GM12878 (cell line): ENCODE measurements at regions not wholly inside any gene's neighbourhood (a gene's known extent, or its start where the extent isn't known, plus 50 kb on each side); places are given as distances from the start of the nearest gene placed in this dataset.

ENCODE experiments used
- ATAC-seq: fragments of 200-7000 bp; cut with Tn5 transposase; 3 replicates; pipeline ENCODE4 v1.9.1; 2020; ENCODE audit warnings: mild to moderate bottlenecking, moderate library complexity
- BruUV-seq: library from RNA; stranded (reverse); fragments of 400-500 nt; replicated peaks from 2 replicates; lab custom pipeline; 2021; lab: Mats Ljungman, UMichigan
- CTCF ChIA-PET: fragments of 300-600 bp; sonication (Branson Sonifier 250); formaldehyde crosslinking; extraction: SDS; loops from one replicate; lab custom pipeline; 2021; ENCODE audit warnings: inconsistent platforms; lab: Yijun Ruan, JAX
- POLR2A ChIA-PET: fragments of 350-600 bp; formaldehyde crosslinking; extraction: SDS; loops from one replicate; lab custom pipeline; 2021; ENCODE audit warnings: inconsistent platforms; lab: Charles Lee
- RAD21 ChIA-PET: fragments of 300-600 bp; sonication (Branson Sonifier 250); formaldehyde crosslinking; loops from one replicate; lab custom pipeline; 2023; ENCODE audit warnings: antibody characterized with exemption; ENCODE audit not compliant: unreplicated experiment; lab: Charles Lee
- SMC1A ChIA-PET: fragments of 300-600 bp; sonication (Branson Sonifier 250); formaldehyde crosslinking; loops from one replicate; lab custom pipeline; 2023; ENCODE audit not compliant: unreplicated experiment, uncharacterized antibody; lab: Charles Lee
- DNase-seq: peaks from one replicate; pipeline ENCODE4 v3.0.0-alpha.2; 2011; ENCODE audit warnings: low read depth, low spot score
- FAIRE-seq: peaks from 3 replicates; lab custom pipeline; 2011; peaks lifted over from hg19 to GRCh38; lab: Jason Lieb, UNC
- H2AFZ ChIP-seq: 2 replicates; pipeline ENCODE4 v1.6.0; 2011; ENCODE audit warnings: low read depth, low read length, control low read depth; ENCODE audit not compliant: control insufficient read depth
- H3K27ac ChIP-seq: 2 replicates; pipeline ENCODE4 v1.5.1; 2011; ENCODE audit warnings: control low read depth; ENCODE audit not compliant: control insufficient read depth, insufficient read depth
- H3K27me3 ChIP-seq, 2 experiments: replicated peaks in 1 of 2; 2 replicates each; pipeline versions ENCODE4 v1.6.0 to v1.6.1; 2011; ENCODE audit warnings: low read length in 1 of 2; ENCODE audit not compliant: control insufficient read depth in 2 of 2, insufficient read depth in 2 of 2
- H3K36me3 ChIP-seq, 2 experiments: 2 replicates each; pipeline ENCODE4 v1.5.1; 2011; ENCODE audit warnings: low read length in 1 of 2; ENCODE audit not compliant: control insufficient read depth in 2 of 2, insufficient read depth in 2 of 2
- H3K4me1 ChIP-seq: 2 replicates; pipeline ENCODE4 v1.6.1; 2011; ENCODE audit warnings: mild to moderate bottlenecking, low read length, moderate library complexity, mixed read lengths; ENCODE audit not compliant: control insufficient read depth, insufficient read depth
- H3K4me2 ChIP-seq: 2 replicates; pipeline ENCODE4 v1.6.0; 2011; ENCODE audit warnings: control low read depth; ENCODE audit not compliant: control insufficient read depth, insufficient read depth
- H3K4me3 ChIP-seq: fragments of 200-600 bp; sonication (generic); 2 replicates; pipeline ENCODE4 v1.5.1; 2016
- H3K79me2 ChIP-seq: 2 replicates; pipeline ENCODE4 v1.6.0; 2011; ENCODE audit warnings: low read length; ENCODE audit not compliant: control insufficient read depth, insufficient read depth
- H3K9ac ChIP-seq: 2 replicates; pipeline ENCODE4 v1.8.0; 2011; ENCODE audit warnings: low read length, control low read depth, mixed read lengths; ENCODE audit not compliant: control insufficient read depth, insufficient read depth
- H3K9me3 ChIP-seq: replicated peaks from 3 replicates; pipeline ENCODE4 v1.5.1; 2011; ENCODE audit warnings: mild to moderate bottlenecking, low read length; ENCODE audit not compliant: control insufficient read depth, insufficient read depth
- H4K20me1 ChIP-seq: 2 replicates; pipeline ENCODE4 v1.6.0; 2011; ENCODE audit not compliant: control insufficient read depth, insufficient read depth
- CBFB ChIP-seq: IDR thresholded peaks from 2 replicates; pipeline ENCODE4 v1.6.1; 2016; ENCODE audit warnings: antibody characterized with exemption, low read depth
- CREM ChIP-seq: IDR thresholded peaks from 2 replicates; pipeline ENCODE4 v1.6.1; 2014; ENCODE audit warnings: antibody characterized with exemption, low read depth
- EED ChIP-seq: sonication (generic); IDR thresholded peaks from 2 replicates; pipeline ENCODE4 v1.6.1; 2016; ENCODE audit warnings: antibody characterized with exemption, low read depth
- EZH2 ChIP-seq: IDR thresholded peaks from 2 replicates; pipeline ENCODE4 v1.6.1; 2012; ENCODE audit warnings: low read depth, mild to moderate bottlenecking, control low read depth, inconsistent platforms, low read length, borderline replicate concordance; ENCODE audit not compliant: control insufficient read depth
- FOXK2 ChIP-seq: fragments of 450-650 bp; IDR thresholded peaks from 2 replicates; pipeline ENCODE4 v1.6.1; 2017; ENCODE audit warnings: mild to moderate bottlenecking, moderate library complexity
- HDAC2 ChIP-seq: fragments of 200-600 bp; sonication (generic); IDR thresholded peaks from 2 replicates; pipeline ENCODE4 v1.6.1; 2017
- MTA3 ChIP-seq: IDR thresholded peaks from 2 replicates; pipeline ENCODE4 v1.6.1; 2012; ENCODE audit warnings: low read length, inconsistent platforms, borderline replicate concordance
- NFIC ChIP-seq: IDR thresholded peaks from 2 replicates; pipeline ENCODE4 v1.6.1; 2012; ENCODE audit warnings: low read depth, mild to moderate bottlenecking, inconsistent platforms, low read length, moderate library complexity
- NFYA ChIP-seq: IDR thresholded peaks from 2 replicates; pipeline ENCODE4 v1.6.1; 2011; ENCODE audit warnings: low read depth, mild to moderate bottlenecking, low read length, improper control_type of control experiment, borderline replicate concordance
- POLR2AphosphoS2 ChIP-seq: IDR thresholded peaks from 2 replicates; pipeline ENCODE4 v1.6.1; 2011; ENCODE audit warnings: low read depth, mild to moderate bottlenecking, low read length, improper control_type of control experiment, moderate library complexity
- RELB ChIP-seq: fragments of 450-650 bp; IDR thresholded peaks from 2 replicates; pipeline ENCODE4 v1.6.1; 2017; ENCODE audit warnings: low read depth, mild to moderate bottlenecking, moderate library complexity
- SIN3A ChIP-seq: IDR thresholded peaks from 2 replicates; pipeline ENCODE4 v1.6.1; 2012; ENCODE audit warnings: low read depth, low read length, improper control_type of control experiment
- SIX5 ChIP-seq: IDR thresholded peaks from 2 replicates; pipeline ENCODE4 v1.6.1; 2011; ENCODE audit warnings: mild to moderate bottlenecking, low read depth, low read length, moderate library complexity; ENCODE audit not compliant: severe bottlenecking
- SMARCA5 ChIP-seq: fragments of 450-650 bp; IDR thresholded peaks from 2 replicates; pipeline ENCODE4 v1.6.1; 2017; ENCODE audit warnings: mild to moderate bottlenecking
- SREBF1 ChIP-seq: IDR thresholded peaks from 2 replicates; pipeline ENCODE4 v1.6.1; 2012; ENCODE audit warnings: mild to moderate bottlenecking, low read length
- SREBF2 ChIP-seq: IDR thresholded peaks from 2 replicates; pipeline ENCODE4 v1.6.1; 2012; ENCODE audit warnings: mild to moderate bottlenecking, low read length
- SUPT20H ChIP-seq: IDR thresholded peaks from 2 replicates; pipeline ENCODE4 v1.6.1; 2011; ENCODE audit warnings: low read depth, mild to moderate bottlenecking, low read length, moderate library complexity, borderline replicate concordance; ENCODE audit not compliant: control insufficient read depth
- TCF3 ChIP-seq: IDR thresholded peaks from 2 replicates; pipeline ENCODE4 v1.6.1; 2012; ENCODE audit warnings: low read depth, mild to moderate bottlenecking, low read length, borderline replicate concordance; ENCODE audit not compliant: insufficient read depth
- YY1 ChIP-seq: IDR thresholded peaks from 2 replicates; pipeline ENCODE4 v1.6.1; 2011; ENCODE audit warnings: low read depth, mild to moderate bottlenecking, low read length
- ZNF274 ChIP-seq: IDR thresholded peaks from one replicate; pipeline ENCODE4 v1.8.0; 2011; ENCODE audit not compliant: insufficient read length, insufficient read depth
- WGBS: methylation state at CpG from one replicate; pipeline ENCODE4 v1.1.6; 2016; ENCODE audit warnings: low lambda C conversion rate; ENCODE audit not compliant: insufficient replicate concordance, insufficient coverage; ENCODE audit errors: missing lambda C conversion rate; 5-methylcytosine and 5-hydroxymethylcytosine counted together
- in situ Hi-C: fragments of 300-500 bp; cut with MboI; formaldehyde crosslinking; loops from 9 replicates; pipeline ENCODE4 v1.14.3; 2018; ENCODE audit warnings: mixed read lengths
- intact Hi-C: fragments of 100-400 bp; cut with micrococcal nuclease; formaldehyde crosslinking; loops from one replicate; pipeline ENCODE4 v1.14.2; 2022; ENCODE audit not compliant: unreplicated experiment
- TF ChIP-seq, protein P1 (sequence below): fragments of 450-650 bp; IDR thresholded peaks from 2 replicates; pipeline ENCODE4 v1.6.1; 2017; ENCODE audit warnings: antibody characterized with exemption, mild to moderate bottlenecking, moderate library complexity

- TF ChIP-seq FOXK2 = no peak
- no peak for TF ChIP-seq EED
- TF ChIP-seq NFYA = no peak
- TF ChIP-seq SIN3A = no peak
- no peak for TF ChIP-seq SREBF2
- no peak for TF ChIP-seq YY1
- TF ChIP-seq, protein P1, sequence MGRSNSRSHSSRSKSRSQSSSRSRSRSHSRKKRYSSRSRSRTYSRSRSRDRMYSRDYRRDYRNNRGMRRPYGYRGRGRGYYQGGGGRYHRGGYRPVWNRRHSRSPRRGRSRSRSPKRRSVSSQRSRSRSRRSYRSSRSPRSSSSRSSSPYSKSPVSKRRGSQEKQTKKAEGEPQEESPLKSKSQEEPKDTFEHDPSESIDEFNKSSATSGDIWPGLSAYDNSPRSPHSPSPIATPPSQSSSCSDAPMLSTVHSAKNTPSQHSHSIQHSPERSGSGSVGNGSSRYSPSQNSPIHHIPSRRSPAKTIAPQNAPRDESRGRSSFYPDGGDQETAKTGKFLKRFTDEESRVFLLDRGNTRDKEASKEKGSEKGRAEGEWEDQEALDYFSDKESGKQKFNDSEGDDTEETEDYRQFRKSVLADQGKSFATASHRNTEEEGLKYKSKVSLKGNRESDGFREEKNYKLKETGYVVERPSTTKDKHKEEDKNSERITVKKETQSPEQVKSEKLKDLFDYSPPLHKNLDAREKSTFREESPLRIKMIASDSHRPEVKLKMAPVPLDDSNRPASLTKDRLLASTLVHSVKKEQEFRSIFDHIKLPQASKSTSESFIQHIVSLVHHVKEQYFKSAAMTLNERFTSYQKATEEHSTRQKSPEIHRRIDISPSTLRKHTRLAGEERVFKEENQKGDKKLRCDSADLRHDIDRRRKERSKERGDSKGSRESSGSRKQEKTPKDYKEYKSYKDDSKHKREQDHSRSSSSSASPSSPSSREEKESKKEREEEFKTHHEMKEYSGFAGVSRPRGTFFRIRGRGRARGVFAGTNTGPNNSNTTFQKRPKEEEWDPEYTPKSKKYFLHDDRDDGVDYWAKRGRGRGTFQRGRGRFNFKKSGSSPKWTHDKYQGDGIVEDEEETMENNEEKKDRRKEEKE = no peak
- TF ChIP-seq POLR2AphosphoS2 = no peak
Observed at GRCh38 chr1:60567256-60567655, 493.7 kb upstream of the C1orf87 start (continued).

GRCh38 chr1:60564916-60565750 is 491.6 kb upstream of the C1orf87 start:
- no TSS peak for BruUV-seq
- intact Hi-C loops = no loop called here
- TF ChIP-seq CREM (no peak), EZH2 (no peak), TCF3 (no peak), POLR2AphosphoS2 (no peak), RELB (no peak), EED (no peak), NFIC (no peak), SMARCA5 (no peak), MTA3 (no peak), SUPT20H (no peak), ZNF274 (no peak), YY1 (no peak), CBFB (no peak), SIX5 (no peak), HDAC2 (no peak), SREBF1 (no peak)

More at GRCh38 chr1:60564916-60565750, 491.6 kb upstream of the C1orf87 start:
- Histone ChIP-seq H3K27me3 (no peaks in the 10 kb centered on the region), H3K4me2 (no peak overlapping the region), H3K9ac (no peak overlapping the region), H4K20me1 (no peaks in the 10 kb centered on the region), H3K36me3 (no peaks in the 10 kb centered on the region), H3K4me1 (no peaks in the 10 kb centered on the region), H3K27ac (no peak overlapping the region), H3K4me3 (no peak overlapping the region), H3K79me2 (no peaks in the 10 kb centered on the region), H3K9me3 (no peaks in the 10 kb centered on the region), H2AFZ (no peak overlapping the region)
- POLR2A ChIA-PET = no interaction called here
- RAD21 ChIA-PET = no interaction called here
- 5% methylated on average over 2 of the region's 2 CpGs for WGBS
- in situ Hi-C loops = no loop called here
- no peak for FAIRE-seq
- no peak for ATAC-seq
- CTCF ChIA-PET = no interaction called here
- SMC1A ChIA-PET = no interaction called here
- DNase-seq = no peak
